ENCODE measurements at regions not wholly inside any gene's neighbourhood (a gene's known extent, or its start where the extent isn't known, plus 50 kb on each side); places are given as distances from the start of the nearest gene placed in this dataset.

DNA sequence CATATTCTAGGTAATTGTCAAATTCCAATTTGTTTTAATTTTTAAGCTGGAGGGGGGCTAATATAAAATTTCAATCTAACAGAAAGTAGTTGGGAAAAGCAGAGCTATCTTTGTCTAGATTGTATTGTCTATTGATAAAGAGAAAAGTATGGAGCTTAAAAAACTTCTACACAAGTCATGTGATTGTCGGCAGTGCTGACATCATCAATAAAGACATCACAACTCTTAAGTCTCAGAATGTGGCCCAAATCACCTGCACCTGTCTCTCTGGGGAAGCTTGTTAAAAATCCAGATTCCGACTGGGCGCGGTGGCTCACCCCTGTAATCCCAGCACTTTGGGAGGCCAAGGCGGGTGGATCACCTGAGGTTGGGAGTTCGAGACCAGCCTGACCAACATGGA is 333.8 kb downstream of the RASEF start:
- no peak for TF ChIP-seq EZH2 (IDR thresholded peaks at IDR 0.05; ENCODE audit: low read length, missing control alignments)
- TF ChIP-seq, protein P1, sequence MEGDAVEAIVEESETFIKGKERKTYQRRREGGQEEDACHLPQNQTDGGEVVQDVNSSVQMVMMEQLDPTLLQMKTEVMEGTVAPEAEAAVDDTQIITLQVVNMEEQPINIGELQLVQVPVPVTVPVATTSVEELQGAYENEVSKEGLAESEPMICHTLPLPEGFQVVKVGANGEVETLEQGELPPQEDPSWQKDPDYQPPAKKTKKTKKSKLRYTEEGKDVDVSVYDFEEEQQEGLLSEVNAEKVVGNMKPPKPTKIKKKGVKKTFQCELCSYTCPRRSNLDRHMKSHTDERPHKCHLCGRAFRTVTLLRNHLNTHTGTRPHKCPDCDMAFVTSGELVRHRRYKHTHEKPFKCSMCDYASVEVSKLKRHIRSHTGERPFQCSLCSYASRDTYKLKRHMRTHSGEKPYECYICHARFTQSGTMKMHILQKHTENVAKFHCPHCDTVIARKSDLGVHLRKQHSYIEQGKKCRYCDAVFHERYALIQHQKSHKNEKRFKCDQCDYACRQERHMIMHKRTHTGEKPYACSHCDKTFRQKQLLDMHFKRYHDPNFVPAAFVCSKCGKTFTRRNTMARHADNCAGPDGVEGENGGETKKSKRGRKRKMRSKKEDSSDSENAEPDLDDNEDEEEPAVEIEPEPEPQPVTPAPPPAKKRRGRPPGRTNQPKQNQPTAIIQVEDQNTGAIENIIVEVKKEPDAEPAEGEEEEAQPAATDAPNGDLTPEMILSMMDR (conservative IDR thresholded peaks at IDR 0.05 in 1 of 2, IDR thresholded peaks at IDR 0.05 in 1 of 2; ENCODE audit: low read depth in 1 of 2, low read length in 2 of 2), result no peak
- H3K36me3 ChIP-seq (ENCODE audit: control insufficient read depth, insufficient read depth, low read length), result no peaks in the 10 kb centered on the region
- no peaks in the 10 kb centered on the region for H3K9me3 ChIP-seq (ENCODE audit: control insufficient read depth, insufficient read depth, low read depth, low read length)
- no peak for DNase-seq (ENCODE audit: low read depth in 2 of 2)
- H3K27ac ChIP-seq (ENCODE audit: insufficient read depth, low read length), result no peak overlapping the region
- H3K4me2 ChIP-seq (ENCODE audit: extremely low read depth, insufficient read depth, low read length), result no peak overlapping the region
- H3K79me2 ChIP-seq (ENCODE audit: control insufficient read depth, insufficient read depth, low read length), result no peaks in the 10 kb centered on the region
- no peaks in the 10 kb centered on the region for H3K4me1 ChIP-seq (ENCODE audit: control insufficient read depth, extremely low read depth, insufficient read depth, low read length)
- H2AFZ ChIP-seq (ENCODE audit: low read length), result no peak overlapping the region
- H3K4me3 ChIP-seq (replicated peaks in 1 of 4; ENCODE audit: control extremely low read depth in 1 of 4, insufficient read depth in 1 of 4, low read depth in 3 of 4, low read length in 4 of 4), result no peak overlapping the region
- H3K27me3 ChIP-seq (ENCODE audit: control insufficient read depth, insufficient read depth, low read length), result no peaks in the 10 kb centered on the region
- H3K9ac ChIP-seq (ENCODE audit: insufficient read depth, low read length), result no peak overlapping the region
- H4K20me1 ChIP-seq (ENCODE audit: control insufficient read depth, extremely low read depth, insufficient read depth, low read length), result no peaks in the 10 kb centered on the region

DNA sequence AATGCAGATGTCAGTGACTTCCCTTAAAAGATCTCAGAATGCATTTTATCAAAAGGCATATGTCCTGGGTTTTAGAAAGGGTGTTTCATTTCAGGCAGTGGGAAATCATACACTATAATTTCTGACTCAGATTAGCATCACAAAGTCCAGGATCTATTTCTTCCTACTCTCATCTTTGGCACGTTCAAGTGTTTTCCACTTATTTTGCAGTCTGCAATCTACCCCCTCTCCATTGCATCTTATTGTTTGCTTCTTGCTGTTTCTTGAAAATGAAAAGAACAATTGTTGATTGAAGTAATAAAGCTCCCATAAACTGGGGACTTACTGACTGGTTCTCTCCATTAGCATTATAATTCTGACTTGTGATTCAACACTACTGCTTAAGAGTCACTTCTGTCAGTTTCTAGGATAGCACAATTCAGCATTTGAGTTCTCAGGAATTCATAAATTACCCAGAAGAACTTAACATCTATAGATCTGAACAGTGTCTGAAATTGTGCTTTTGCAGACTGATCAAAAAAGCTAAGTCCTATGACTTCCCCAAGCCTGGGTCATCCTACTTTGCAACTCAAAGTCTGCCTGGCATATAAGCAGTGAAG is 332.9 kb downstream of the RASEF start:
- Histone ChIP-seq H3K4me3 (replicated peaks in 1 of 4; ENCODE audit: control extremely low read depth in 1 of 4, insufficient read depth in 1 of 4, low read depth in 3 of 4, low read length in 4 of 4) (no peak overlapping the region), H3K79me2 (ENCODE audit: control insufficient read depth, insufficient read depth, low read length) (no peaks in the 10 kb centered on the region), H3K4me1 (ENCODE audit: control insufficient read depth, extremely low read depth, insufficient read depth, low read length) (no peaks in the 10 kb centered on the region), H3K27me3 (ENCODE audit: control insufficient read depth, insufficient read depth, low read length) (no peaks in the 10 kb centered on the region), H4K20me1 (ENCODE audit: control insufficient read depth, extremely low read depth, insufficient read depth, low read length) (no peaks in the 10 kb centered on the region), H3K36me3 (ENCODE audit: control insufficient read depth, insufficient read depth, low read length) (no peaks in the 10 kb centered on the region), H2AFZ (ENCODE audit: low read length) (no peak overlapping the region), H3K27ac (ENCODE audit: insufficient read depth, low read length) (no peak overlapping the region), H3K9me3 (ENCODE audit: control insufficient read depth, insufficient read depth, low read depth, low read length) (no peaks in the 10 kb centered on the region), H3K9ac (ENCODE audit: insufficient read depth, low read length) (no peak overlapping the region), H3K4me2 (ENCODE audit: extremely low read depth, insufficient read depth, low read length) (no peak overlapping the region)
- DNase-seq (ENCODE audit: low read depth in 2 of 2), result no peak
- TF ChIP-seq EZH2 (IDR thresholded peaks at IDR 0.05; ENCODE audit: low read length, missing control alignments), result no peak
- TF ChIP-seq, protein P1 (conservative IDR thresholded peaks at IDR 0.05 in 1 of 2, IDR thresholded peaks at IDR 0.05 in 1 of 2; ENCODE audit: low read depth in 1 of 2, low read length in 2 of 2), result no peak

DNA sequence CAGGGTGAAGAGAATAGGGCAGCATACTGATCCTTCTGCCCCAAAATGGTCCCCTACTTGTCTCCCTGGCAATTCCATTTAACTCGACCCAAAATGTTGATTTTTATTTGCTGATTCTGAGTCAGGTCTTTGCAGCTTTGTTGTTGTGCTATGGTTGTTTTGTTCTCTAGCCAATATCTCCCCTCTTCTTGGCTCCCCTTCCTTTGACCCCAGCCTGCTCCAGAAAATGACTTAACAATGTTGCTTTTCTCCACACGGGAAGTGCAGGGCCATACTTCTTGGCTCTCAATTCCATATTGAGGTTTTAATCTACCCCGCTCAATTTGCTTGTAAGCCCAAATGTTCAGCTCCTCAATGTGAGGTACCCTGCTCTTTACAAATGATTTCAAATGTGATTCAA is 330.0 kb downstream of the RASEF start:
- DNase-seq (ENCODE audit: low read depth in 2 of 2), result peak in 1 of 2 donors; percentile 14
- Histone ChIP-seq H3K9me3 (ENCODE audit: control insufficient read depth, insufficient read depth, low read depth, low read length) (no peaks in the 10 kb centered on the region), H4K20me1 (ENCODE audit: control insufficient read depth, extremely low read depth, insufficient read depth, low read length) (no peaks in the 10 kb centered on the region), H3K4me1 (ENCODE audit: control insufficient read depth, extremely low read depth, insufficient read depth, low read length) (no peaks in the 10 kb centered on the region), H3K9ac (ENCODE audit: insufficient read depth, low read length) (no peak overlapping the region), H2AFZ (ENCODE audit: low read length) (no peak overlapping the region), H3K27ac (ENCODE audit: insufficient read depth, low read length) (no peak overlapping the region), H3K4me2 (ENCODE audit: extremely low read depth, insufficient read depth, low read length) (no peak overlapping the region), H3K4me3 (replicated peaks in 1 of 4; ENCODE audit: control extremely low read depth in 1 of 4, insufficient read depth in 1 of 4, low read depth in 3 of 4, low read length in 4 of 4) (no peak overlapping the region), H3K79me2 (ENCODE audit: control insufficient read depth, insufficient read depth, low read length) (no peaks in the 10 kb centered on the region), H3K27me3 (ENCODE audit: control insufficient read depth, insufficient read depth, low read length) (no peaks in the 10 kb centered on the region), H3K36me3 (ENCODE audit: control insufficient read depth, insufficient read depth, low read length) (no peaks in the 10 kb centered on the region)
- TF ChIP-seq, protein P1 (conservative IDR thresholded peaks at IDR 0.05 in 1 of 2, IDR thresholded peaks at IDR 0.05 in 1 of 2; ENCODE audit: low read depth in 1 of 2, low read length in 2 of 2), result no peak
- no peak for TF ChIP-seq EZH2 (IDR thresholded peaks at IDR 0.05; ENCODE audit: low read length, missing control alignments)
